NT2/D1 (cell line): ENCODE measurements at regions not wholly inside any gene's neighbourhood (a gene's known extent, or its start where the extent isn't known, plus 50 kb on each side); places are given as distances from the start of the nearest gene placed in this dataset.

Experiments
- YY1 ChIP-seq: IDR thresholded peaks from 2 replicates; pipeline ENCODE4 v1.6.1; 2011; ENCODE audit not compliant: insufficient read length, insufficient read depth
- ZNF274 ChIP-seq: IDR thresholded peaks from 2 replicates; pipeline ENCODE4 v1.6.1; 2011; ENCODE audit warnings: mild to moderate bottlenecking, low read depth, low read length

DNA sequence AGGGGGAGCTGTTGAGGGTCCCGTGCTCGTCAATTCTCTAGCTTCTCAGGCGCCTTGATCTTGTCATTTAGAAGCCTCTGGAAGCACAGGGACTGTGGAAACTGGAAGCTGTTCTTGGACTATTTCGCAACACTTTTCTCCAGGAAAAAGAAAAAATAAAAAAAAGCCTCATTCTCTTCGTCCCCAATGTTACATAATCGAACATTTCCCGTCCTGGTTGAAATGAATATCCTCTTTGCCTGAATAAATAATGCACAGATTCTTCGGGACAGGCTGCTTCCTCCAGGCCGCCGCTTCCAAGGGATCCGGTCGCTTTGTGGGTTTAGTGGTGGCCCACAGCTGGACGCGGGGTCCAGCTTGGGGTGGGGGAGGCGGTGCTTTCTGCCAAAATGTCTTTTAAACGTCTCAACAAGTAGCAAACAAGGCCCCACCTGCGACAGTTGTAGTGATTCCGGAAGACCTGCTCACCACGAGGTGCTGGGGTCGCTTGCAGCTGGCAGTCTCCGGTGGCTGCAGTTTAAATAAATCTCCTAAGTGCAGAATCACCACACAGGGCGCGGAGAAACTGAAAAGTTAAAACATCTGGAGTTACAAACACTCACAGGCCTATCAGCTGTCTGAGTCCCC lies 125.9 kb upstream of the ESR1 start:
- TF ChIP-seq YY1: no peak
- TF ChIP-seq ZNF274: no peak
